ENCODE measurements at regions not wholly inside any gene's neighbourhood (a gene's known extent, or its start where the extent isn't known, plus 50 kb on each side); places are given as distances from the start of the nearest gene placed in this dataset.
"Not testable (repeated sequence)": the region's sequence is repeated elsewhere in the genome, so short reads cannot be mapped to it uniquely, and the experiment has no call there.

DNA sequence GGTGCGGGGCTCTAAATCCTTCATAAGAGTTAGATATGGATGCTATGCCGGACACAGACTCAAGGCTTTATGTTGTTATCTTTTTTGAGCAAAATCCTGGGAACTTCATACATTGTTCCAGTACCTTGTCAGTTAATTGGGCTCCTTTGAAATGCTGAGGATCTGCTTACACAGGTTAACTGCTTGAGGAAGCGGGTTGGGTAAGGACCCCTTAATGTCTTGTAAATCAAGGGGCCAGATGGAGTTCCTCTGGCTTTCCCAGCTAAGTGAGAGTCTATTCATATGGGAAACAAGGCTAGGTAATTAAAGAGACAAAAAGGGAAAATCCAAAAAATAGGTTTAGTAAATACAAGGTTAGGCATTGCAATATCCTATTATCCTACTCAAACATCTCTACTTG is 141.5 kb downstream of the OR2B2 start:
- FAIRE-seq = no peak

GRCh38 chr6:27768556-27768955 is 143.6 kb downstream of the OR2B2 start:
- FAIRE-seq = no peak

DNA sequence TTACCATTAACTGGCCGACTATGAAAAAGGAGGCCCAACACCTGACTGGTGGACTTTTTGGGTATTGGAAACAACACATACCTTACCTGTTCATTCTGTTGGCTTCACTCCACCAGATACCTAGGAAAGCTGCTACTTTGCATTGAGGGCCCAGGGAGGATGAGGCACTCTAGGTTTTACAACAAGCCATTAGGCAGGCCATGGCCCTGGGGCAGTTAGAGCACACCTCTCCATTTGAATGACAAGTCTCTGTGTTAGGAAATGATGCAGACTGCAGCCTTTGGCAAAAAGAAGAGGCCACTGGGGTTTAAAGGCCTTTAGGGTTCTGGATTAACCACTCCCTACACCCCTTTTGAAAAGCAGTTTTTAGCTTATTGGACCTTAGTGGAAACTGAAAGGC is 144.3 kb downstream of the OR2B2 start:
- no peak for FAIRE-seq

GRCh38 chr6:27766405-27766804 is 145.8 kb downstream of the OR2B2 start:
- no peak for FAIRE-seq

DNA sequence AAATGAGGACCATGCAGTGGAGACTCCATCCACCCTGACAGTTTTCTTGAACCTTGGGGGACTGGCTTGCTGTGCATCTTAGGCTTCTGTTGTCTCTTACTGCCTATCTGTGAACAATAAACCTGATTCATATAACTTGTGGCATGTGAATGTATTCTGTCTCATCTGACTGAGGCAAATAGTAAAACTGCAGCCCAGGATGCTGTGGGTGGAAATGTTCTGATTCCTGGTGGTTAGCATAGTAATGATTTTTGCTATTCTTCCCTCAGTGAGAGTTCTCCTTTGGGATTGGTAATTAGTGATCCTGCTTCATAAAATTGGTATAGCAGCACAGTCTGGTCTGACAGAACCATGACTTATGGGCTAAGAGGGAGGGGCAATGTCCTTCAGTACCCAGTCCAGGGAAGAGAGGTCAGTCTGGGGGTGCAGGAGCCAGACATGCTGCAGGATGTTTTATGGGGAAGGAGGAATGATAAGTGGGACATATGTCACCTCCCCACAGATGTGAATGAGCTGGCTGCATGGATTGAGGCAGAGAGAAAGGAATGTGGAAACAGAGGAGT is 147.1 kb downstream of the OR2B2 start:
- FAIRE-seq = no peak

GRCh38 chr6:27761391-27761790 is 150.8 kb downstream of the OR2B2 start:
- FAIRE-seq = no peak

DNA sequence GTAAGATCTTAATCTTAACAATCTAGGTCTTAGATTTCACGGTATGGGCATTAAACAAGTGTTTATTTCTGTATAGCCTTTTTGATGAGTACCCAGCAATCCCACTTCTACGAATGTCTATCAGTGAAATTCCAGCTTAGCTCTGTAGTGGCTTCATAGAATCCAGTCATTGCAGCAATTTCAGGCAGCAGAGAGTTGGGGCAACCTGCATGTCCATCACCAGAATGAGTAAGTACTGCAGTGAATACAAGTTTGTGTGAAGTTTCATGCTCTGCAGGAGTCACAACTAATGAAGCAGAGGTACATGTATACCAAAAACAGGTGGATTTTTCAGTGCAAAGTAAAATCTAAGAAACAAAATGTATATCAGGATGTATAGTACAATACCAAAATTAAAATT is 151.7 kb downstream of the OR2B2 start:
- no peak for FAIRE-seq

DNA sequence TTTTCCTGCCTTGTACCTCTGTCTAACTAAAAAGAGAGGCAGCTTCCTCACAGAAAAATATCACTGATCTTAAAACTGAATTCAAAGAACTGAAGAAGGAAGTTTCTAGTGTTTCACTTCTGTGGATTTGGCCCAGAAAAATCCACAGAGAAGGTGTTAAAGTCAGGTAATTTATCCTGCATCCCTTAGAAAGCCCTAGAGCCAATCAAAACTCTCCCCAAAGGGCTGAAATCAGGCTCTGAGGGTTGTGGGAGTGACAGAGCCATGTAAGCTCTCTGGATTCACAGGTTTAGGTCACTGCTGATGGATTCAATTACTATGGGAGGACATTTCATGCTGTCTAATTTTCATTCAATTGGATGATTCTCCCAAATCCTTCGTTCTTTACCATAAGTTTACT is 152.3 kb downstream of the OR2B2 start:
- FAIRE-seq = no peak

DNA sequence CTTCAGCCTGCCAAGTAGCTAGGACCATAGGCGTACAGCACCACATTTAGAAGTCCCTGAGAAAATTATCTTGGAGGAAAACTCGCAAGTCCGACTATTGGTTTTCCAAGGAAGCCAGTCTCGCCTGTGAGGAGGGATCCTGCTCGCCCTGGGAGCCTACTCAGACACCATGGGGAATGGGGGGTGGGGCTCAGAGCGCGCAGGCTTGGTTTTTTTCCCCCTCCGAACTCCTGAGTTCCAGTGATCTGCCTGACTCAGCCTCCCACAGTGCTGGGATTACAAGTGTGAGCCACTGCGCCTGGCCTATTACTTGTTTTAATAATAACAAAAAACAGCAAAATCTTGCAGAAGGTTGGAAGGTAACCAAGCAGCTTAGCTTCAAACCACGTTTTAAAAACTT is 153.7 kb downstream of the OR2B2 start:
- FAIRE-seq = no peak

GRCh38 chr6:27757307-27757706 is 154.9 kb downstream of the OR2B2 start:
- FAIRE-seq = no peak

GRCh38 chr6:27755768-27756167 is 156.4 kb downstream of the OR2B2 start:
- no peak for FAIRE-seq

- no peak for FAIRE-seq
These were observed 157.8 kb downstream of the OR2B2 start for GRCh38 chr6:27754408-27754782.

DNA sequence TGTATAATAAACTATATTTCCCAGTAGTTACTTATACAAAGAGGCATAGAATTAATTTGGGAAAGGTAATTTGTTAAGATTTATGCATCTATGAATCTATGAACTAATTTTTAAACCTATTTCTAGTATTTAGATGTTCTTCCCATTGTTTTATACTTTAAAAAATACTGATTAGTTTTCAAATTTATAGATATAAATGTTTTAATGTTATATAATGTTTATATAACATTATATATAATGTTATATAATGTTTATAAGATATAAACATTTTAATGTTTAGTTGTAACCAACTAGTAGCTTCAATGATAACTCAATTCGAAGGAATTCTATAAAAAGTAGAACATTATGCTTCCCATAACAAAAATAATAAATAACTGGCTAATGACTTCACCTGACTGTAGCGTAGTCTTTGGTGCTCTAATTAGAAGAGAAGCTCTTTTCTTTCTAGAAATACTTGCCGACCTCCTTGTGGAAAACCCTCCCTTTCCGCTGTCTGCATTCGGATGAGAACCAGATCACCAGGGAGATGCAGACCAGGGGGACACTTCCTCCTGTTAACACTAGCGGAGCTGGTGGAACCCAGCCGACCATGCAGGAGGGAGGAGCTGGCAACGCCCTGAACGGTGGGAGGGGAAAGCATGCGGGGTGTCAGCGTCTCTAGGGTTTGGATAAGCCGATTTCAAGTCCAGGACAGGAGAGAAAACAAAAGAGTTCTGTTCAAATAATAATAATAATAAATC is 158.4 kb downstream of the OR2B2 start:
- FAIRE-seq = peak; percentile 95

DNA sequence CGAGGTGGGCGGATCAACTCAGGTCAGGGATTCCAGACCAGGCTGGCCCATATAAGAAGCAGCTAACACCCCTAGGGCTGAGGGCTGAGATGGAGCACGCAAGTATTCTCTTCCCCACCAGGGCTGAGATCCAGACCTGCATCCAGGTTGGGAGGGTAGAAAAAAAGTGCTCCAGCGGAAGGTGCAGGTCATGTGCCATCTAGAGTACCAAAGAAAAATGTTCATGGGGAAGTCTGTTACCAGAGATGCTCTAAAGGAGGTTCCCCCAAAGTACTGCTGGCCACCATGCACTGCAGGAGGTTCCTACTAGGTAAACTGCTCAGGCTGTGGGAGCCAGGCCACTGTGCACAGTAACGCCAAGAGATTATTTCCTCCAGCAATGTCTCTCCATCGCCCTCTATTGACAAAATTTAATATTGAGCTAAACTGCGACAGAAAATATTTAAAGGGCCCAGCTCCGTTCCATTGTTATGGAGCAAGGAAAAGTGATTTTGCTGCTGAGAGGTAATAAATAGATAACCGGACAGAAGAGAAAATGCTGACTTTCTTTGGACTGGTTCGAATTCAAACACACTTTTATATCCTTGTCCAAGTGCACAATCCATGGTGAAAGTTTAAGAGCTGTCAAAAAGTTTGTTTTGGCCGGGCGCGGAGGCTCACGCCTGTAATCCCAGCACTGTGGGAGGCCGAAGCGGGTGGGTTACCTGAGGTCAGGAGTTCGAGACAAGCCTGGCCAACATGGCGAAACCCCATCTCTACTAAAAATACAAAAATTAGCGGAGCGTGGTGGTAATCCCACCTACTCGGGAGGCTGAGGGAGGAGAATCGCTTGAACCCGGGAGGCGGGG is 159.9 kb downstream of the OR2B2 start:
- FAIRE-seq = peak; percentile 95

- no peak for FAIRE-seq
These were observed 163.5 kb downstream of the OR2B2 start for GRCh38 chr6:27748661-27749060.

DNA sequence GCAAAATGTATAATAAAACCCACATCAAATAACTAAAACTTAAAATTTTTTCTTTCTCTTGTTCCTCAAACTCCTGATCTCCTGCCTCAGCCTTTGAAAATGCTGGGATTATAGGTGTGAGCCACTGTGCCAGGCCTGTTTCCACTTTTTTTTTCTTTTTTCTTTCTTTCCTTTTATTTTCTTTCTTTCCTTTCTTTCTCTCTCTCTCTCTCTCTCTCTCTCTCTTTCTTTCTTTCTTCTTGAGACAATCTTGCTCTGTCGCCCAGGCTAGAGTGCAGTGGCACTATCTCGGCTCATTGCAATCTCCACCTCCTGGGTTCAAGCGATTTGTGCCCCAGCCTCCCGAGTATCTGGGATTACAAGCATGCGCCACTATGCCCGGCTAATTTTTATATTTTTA is 164.6 kb downstream of the OR2B2 start:
- no peak for FAIRE-seq

- not testable (repeated sequence) for FAIRE-seq
These were observed 165.3 kb downstream of the OR2B2 start for GRCh38 chr6:27746860-27747259.

DNA sequence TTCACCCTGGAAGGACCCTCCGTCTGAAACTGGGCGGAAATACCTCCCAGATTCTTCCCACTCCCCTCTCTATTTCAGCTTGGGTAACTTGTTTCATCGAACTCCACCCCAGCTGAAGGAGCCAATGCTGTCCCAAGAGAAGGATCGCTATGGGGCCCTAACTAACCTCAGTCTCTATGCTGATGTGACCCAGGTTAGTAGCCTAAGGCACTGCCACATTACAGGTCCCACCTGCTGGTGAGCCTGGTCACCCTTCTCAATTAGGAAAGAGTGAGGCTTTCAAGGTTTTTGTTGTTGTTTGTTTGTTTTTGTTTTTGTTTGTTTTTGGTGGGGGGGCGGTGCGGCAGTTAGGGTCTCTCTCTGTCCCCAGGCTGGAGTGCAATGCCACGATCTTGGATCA is 168.4 kb downstream of the OR2B2 start:
- FAIRE-seq = no peak

- no peak for FAIRE-seq
These were observed 169.2 kb downstream of the OR2B2 start for GRCh38 chr6:27742833-27743573.

- not testable (repeated sequence) for FAIRE-seq
These were observed 172.3 kb downstream of the OR2B2 start for GRCh38 chr6:27739902-27740301.

DNA sequence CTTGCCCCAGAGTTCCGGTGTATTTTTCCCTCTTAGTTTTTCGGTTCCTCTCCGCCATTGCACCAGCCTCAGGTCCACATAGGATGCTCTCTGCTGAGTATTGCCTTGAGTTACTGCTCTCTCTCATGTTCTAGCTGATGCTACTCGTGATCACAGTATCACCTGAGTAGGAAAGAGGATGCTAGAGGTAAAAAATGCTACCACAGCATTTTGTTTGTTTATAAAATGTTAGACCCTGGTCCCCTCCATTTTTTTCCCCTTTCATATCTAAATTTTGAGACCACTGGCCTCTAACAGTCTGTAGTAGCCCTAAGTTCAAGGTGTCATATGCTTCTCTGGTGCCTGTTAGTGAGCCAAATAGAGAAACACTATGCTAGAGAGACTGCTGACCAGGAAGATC is 175.5 kb downstream of the OR2B2 start:
- FAIRE-seq = no peak

- FAIRE-seq = no peak
These were observed 183.8 kb downstream of the OR2B2 start for GRCh38 chr6:27728442-27728841.

DNA sequence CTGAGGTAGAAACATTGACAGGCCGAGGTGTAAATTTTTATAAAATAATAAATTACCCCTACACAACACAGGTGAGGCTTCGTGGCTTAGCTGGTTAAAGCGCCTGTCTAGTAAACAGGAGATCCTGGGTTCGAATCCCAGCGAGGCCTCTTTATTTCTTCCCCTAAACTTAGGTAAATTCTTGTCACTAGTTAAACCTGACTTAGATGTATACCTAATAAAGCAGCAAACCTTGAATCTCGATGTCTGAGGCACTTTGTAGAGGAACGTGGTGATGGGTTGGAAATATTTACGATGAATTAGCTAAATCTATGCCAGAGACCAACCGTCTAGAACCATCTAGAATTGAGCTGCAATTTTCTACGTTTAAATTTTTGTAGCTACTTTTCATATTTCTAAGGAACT is 185.6 kb downstream of the OR2B2 start:
- FAIRE-seq = no peak

Measured in A204.1 (cell line).